HUDEP-2 (cell line): ENCODE measurements at regions not wholly inside any gene's neighbourhood (a gene's known extent, or its start where the extent isn't known, plus 50 kb on each side); places are given as distances from the start of the nearest gene placed in this dataset.
"Not testable (repeated sequence)": the region's sequence is repeated elsewhere in the genome, so short reads cannot be mapped to it uniquely, and the experiment has no call there.

Source experiments
- DNase-seq, 76 experiments: peaks; one replicate each; lab custom pipeline; 2025; ENCODE audit not compliant: unreplicated experiment in 76 of 76; lab: John Stamatoyannopoulos, UW

DNA sequence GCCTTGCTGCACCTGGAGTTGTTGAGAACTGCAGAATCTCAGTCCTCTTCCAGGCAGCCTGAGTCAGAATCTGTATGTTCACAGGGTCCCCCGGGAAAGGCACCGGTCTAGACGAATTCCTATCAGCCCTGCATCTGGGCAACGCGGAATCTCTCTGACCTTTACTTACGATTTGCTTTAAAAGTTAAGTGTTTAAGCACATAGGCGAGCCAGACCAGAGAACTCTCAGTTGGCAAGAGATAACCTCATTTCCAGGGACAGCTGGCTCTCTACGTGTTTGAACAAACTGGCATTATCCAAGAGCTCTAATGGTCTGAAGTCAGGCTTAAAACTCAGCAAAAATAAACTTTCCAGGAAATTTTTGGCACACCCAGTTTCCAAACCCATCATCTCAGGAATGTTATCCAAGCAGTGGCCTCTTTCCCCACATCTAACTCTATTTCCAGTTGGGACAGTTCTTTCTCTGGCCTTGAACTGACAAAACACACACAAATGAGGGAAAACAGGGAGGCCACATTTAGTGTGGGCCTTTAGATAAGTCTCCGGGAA lies 53.4 kb downstream of the HES1 start:
- DNase-seq: no peak

- DNase-seq: not testable (repeated sequence)
Measured at GRCh38 chr3:194191850-194192249, 55.9 kb downstream of the HES1 start.

GRCh38 chr3:194194051-194194756 lies 58.3 kb downstream of the HES1 start:
- no peak for DNase-seq

DNA sequence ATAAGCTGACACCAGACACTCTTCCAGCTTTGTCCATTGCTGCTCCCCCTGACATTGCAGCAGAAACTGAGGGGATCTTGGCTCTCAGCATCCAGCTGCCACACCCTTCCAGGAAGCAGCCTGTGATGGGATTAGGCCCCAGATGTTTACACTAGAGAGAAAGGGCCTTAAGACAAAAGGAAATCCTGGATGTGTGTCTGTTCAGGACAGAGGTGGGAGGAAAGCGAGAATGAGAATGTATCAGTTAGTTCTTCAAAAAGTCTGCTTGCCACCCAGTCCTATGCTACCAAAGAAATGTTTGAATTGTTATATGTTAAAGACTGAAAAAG lies 58.8 kb downstream of the HES1 start:
- no peak for DNase-seq

- DNase-seq: no peak
Measured at GRCh38 chr3:194195611-194196010, 59.7 kb downstream of the HES1 start.

GRCh38 chr3:194196876-194197275 lies 60.9 kb downstream of the HES1 start:
- no peak for DNase-seq

DNA sequence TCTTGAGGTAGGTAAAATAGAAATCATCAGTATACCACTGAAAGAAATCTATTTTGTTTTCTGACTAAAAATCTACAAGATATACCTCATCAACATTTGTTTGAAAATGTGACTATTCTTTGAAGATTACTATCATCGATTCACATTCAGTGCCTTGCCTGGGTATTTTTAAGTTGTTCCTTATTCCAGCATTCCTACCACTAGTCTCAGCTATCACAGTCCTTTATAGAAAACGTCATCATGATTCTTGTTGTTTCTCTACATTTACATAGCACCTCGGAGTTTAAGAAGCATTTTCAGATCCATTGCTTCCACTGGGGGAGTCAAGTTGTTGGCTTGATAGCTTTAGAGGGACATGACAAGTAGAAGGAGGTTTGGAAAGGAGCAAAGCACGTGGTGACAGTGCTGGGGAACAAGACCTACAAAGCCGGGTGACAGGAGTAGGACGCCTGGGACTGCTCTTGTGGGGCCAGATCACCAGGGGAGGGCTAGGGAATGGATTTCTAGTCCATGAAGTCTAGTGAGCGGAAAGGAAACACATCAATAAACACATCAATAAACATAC lies 61.5 kb downstream of the HES1 start:
- DNase-seq: no peak

GRCh38 chr3:194197981-194198695 lies 62.2 kb downstream of the HES1 start:
- DNase-seq: no peak

DNA sequence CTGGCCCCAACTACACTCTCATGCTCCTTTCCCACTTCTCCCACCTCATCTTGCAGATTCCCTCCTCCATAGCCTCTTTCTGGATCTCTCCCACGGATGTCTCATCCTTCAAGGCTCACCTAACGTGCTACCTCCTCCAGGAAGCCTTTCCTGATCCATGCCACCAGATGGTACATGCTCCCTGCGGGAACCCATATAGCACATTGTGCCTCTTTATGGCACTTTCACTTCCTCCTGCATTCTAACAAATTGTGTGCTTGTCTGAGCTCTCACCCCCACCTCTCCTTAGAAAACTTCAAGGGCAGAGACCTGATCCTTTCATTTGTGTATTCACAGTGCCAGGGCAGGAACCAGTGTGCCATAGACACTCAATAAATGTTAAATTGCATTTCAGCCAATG lies 63.0 kb downstream of the HES1 start:
- DNase-seq: no peak

DNA sequence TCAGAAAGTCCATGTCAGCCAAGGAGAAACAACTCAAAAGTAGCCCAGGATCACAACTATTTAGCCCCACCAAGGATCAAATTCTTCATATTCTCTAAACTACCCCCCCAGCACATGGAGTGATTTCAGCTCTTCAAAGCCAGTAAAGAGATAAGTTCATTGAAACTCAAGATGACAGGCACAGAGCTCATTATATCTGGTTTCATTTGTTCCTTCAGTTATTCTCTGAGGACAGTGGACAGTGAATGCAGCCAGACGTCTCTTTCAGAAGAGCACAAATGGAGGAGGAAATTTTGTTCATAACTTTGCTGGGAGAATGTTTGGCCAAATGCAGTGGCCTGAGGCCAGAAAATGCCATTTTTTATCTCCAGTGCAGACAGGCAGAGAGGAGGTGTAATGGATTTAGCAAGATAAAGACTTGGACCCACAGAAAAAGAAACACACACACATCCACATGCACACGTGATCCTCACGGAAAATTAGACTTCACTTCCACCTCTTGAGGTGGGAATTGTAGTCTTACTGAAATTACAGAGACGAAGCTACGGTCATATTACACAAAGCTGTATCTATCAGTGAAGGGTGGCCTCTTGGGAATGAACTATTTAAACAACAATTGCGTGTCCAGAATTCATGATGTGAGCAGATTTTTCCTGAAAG lies 64.6 kb downstream of the HES1 start:
- peak in 1 of 76 experiments; percentile 11 for DNase-seq

GRCh38 chr3:194201953-194202666 lies 66.2 kb downstream of the HES1 start:
- no peak for DNase-seq

DNA sequence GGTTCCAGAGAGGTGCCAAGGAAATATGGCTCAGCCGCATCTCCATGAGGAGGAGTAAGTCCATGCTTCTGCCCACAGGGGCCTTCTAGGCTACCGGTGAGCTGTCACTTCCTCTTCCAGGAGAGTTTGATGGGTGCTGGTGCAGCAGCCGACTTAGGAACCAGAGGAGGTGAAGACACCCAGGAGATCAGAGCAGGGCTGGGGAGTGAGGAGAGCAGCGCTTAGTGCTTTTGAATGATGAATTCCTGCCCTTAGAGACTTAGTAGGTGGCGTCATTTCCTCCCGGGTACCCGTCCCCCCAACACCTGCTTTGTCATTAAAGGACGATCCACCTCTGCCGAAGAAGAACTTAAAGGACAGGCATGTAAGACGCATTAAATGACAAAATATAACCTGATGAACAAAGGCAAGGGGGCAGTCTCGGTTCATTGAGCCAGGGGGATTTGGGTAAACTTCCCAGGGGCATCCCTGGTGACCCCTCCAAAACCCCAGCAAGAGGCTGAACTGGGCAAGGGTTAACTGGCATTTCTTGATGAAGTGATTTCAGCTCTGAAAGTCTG lies 67.6 kb downstream of the HES1 start:
- no peak for DNase-seq

DNA sequence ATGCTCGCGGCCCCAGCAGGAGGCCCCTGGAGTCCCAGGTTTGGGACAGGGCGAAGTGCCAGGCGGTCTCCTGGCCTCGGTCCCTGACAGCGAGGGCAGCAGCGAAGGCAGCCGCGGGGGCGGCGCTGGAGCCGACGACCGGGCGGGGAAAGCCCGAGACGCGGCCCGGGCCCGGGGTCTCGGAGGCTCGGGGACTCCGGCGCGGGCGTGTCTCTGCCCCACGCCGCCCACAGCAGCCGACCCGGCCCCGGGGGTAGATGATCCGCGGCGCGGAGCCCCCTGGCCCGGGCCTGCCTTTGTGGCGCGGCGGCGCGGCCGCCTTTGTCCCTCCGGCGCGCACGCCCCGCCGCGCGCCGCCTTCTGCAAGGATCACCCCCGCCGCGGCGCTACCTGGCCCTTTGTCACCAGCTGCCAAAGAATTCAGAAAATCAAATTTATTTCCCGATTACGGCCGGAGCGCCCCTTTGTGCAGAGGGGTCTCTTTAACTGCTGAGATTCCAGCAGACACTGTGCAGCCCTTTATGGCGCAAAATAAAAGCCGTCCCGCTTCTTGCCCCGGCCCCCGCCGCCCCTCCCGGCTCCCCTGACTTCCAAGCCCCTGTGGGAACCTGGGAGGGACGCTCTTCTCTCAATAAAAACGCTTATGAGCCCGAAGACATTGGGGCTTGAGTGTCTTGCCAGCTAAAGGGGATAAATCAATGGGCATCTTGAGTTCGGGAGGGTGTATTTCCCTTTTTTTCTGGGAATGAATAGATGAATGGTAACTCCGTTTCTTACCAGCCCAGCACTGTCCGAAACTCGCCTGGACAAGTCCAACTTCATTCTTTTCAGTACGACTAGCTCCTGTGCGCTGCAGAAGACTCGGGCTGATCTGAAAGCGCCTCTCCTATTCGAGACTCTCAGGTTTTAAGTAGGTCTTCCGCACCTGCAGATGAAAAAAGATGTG lies 68.4 kb downstream of the HES1 start:
- DNase-seq: no peak

DNA sequence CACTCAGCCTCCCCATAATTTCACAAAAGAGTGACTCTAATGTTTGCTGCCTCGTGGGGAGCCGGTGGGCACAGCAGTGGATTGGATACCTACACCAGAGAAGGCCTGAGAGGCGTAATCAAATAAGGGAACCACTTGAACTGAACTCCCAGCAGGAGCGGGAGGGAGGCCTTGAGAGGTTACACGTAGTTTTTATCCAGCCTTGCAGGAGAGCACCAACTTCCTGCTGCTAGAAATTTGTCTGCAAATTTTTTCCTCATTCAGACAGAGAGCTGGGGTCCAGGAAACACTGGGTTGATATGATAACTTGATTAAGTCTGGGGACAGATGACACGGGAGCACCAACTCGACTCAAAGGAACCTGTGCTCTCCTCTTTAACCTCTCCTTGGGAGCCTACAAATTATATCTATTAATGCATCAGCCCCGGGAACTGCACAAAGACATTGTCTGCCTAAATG lies 69.8 kb downstream of the HES1 start:
- peak in 29 of 76 experiments; percentile 6 to 41 (median 16) for DNase-seq

GRCh38 chr3:194206320-194206719 lies 70.4 kb downstream of the HES1 start:
- no peak for DNase-seq

DNA sequence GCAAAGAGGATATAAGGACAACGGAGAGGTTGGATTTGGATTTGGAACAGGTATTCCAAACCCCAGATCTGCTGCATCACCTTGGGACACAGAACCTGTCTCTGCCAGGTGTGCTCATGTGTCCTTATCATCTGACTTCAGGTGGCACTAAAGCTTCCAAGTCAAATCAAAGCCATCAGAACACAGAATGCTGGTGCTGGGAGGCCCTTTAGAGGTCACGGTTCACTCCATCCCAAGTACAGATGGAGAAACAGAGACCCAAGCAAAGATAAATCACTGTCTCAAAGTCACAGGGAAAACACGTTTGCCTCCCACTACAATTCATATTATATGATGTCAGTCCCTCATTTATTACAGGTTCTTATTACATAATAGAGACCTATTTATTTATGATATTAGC lies 72.8 kb downstream of the HES1 start:
- DNase-seq: no peak

GRCh38 chr3:194212161-194212844 lies 76.4 kb downstream of the HES1 start:
- no peak for DNase-seq

GRCh38 chr3:194212845-194213331 lies 76.9 kb downstream of the HES1 start:
- DNase-seq: peak in 8 of 76 experiments; percentile 3 to 21 (median 7)
